K562 (cell line): ENCODE measurements at regions not wholly inside any gene's neighbourhood (a gene's known extent, or its start where the extent isn't known, plus 50 kb on each side); places are given as distances from the start of the nearest gene placed in this dataset.

ENCODE experiments used
- ATAC-seq: fragments of 200-7000 bp; cut with Tn5 transposase; 3 replicates; pipeline ENCODE4 v1.9.1; 2020; ENCODE audit warnings: moderate library complexity
- BruUV-seq: library from RNA; stranded (reverse); fragments of 400-500 nt; replicated peaks from 2 replicates; lab custom pipeline; 2021; lab: Mats Ljungman, UMichigan
- CTCF ChIA-PET: fragments of 300-600 bp; formaldehyde crosslinking; extraction: SDS; loops from one replicate; lab custom pipeline; 2021; ENCODE audit warnings: low intra/inter-chr PET ratio; lab: Yijun Ruan, JAX
- POLR2A ChIA-PET: fragments of 300-600, 350-650 bp; sonication (Branson Sonifier 250); formaldehyde crosslinking; extraction: SDS; loops from one replicate; lab custom pipeline; 2021; ENCODE audit warnings: antibody characterized with exemption, inconsistent platforms; lab: Yijun Ruan, JAX
- DNase-seq, 4 experiments: peaks; one replicate each; pipeline versions ENCODE4 v3.0.0 to v3.0.0-alpha.2; 2011 to 2018; ENCODE audit warnings: low spot score in 3 of 4, mixed read lengths in 3 of 4; ENCODE audit errors: extremely low read depth in 1 of 4
- FAIRE-seq: peaks from 2 replicates; lab custom pipeline; 2011; peaks lifted over from hg19 to GRCh38; lab: Jason Lieb, UNC
- H2AFZ ChIP-seq: 2 replicates; pipeline ENCODE4 v1.6.0; 2011; ENCODE audit warnings: low read depth, low read length, control low read depth, inconsistent platforms
- H3K27ac ChIP-seq: fragments of 200-600 bp; 3 replicates; pipeline ENCODE4 v1.8.0; 2011; ENCODE audit warnings: low read depth, mild to moderate bottlenecking, control low read depth, inconsistent platforms, low read length, moderate library complexity, mixed read lengths; ENCODE audit errors: extremely low read depth
- H3K27me3 ChIP-seq, 2 experiments: fragments of 300-600 bp in 1 of 2; 2 replicates in 1 of 2; 3 replicates in 1 of 2; pipeline versions ENCODE4 v1.6.0 to v1.8.0; 2011; ENCODE audit warnings: inconsistent platforms in 2 of 2, low read length in 2 of 2, mild to moderate bottlenecking in 1 of 2, mixed read lengths in 1 of 2, moderate library complexity in 1 of 2; ENCODE audit not compliant: control insufficient read depth in 2 of 2, insufficient read depth in 2 of 2
- H3K36me3 ChIP-seq: fragments of 300-600 bp; 3 replicates; pipeline ENCODE4 v1.8.0; 2011; ENCODE audit warnings: mild to moderate bottlenecking, low read length, inconsistent platforms; ENCODE audit not compliant: control insufficient read depth, insufficient read depth
- H3K4me1 ChIP-seq, 2 experiments: fragments of 200-600 bp in 1 of 2; replicated peaks in 1 of 2; 2 replicates in 1 of 2; 3 replicates in 1 of 2; pipeline versions ENCODE4 v1.5.1 to v1.8.0; 2011; ENCODE audit warnings: inconsistent platforms in 2 of 2, low read length in 2 of 2, mild to moderate bottlenecking in 1 of 2, mixed read lengths in 1 of 2, moderate library complexity in 1 of 2; ENCODE audit not compliant: control insufficient read depth in 2 of 2, insufficient read depth in 2 of 2
- H3K4me2 ChIP-seq: 2 replicates; pipeline ENCODE4 v1.6.1; 2011; ENCODE audit warnings: low read length, control low read depth, inconsistent platforms, mixed read lengths; ENCODE audit not compliant: insufficient read depth
- H3K4me3 ChIP-seq: fragments of 200-600 bp; sonication (generic), shearing (Covaris generic); 2 replicates; pipeline ENCODE4 v1.5.1; 2016; ENCODE audit warnings: control low read depth, inconsistent platforms
- H3K79me2 ChIP-seq: fragments of 200-600 bp; 3 replicates; pipeline ENCODE4 v1.8.0; 2011; ENCODE audit warnings: low read length, inconsistent platforms; ENCODE audit not compliant: control insufficient read depth, insufficient read depth
- H3K9ac ChIP-seq, 2 experiments: 2 replicates each; pipeline versions ENCODE4 v1.6.0 to v1.6.1; 2011; ENCODE audit warnings: low read depth in 2 of 2, low read length in 2 of 2, control low read depth in 1 of 2, inconsistent platforms in 1 of 2, mild to moderate bottlenecking in 1 of 2, mixed read lengths in 1 of 2; ENCODE audit not compliant: insufficient read depth in 1 of 2
- H3K9me1 ChIP-seq: one replicate; pipeline ENCODE4 v1.6.0; 2011; ENCODE audit warnings: inconsistent platforms, mild to moderate bottlenecking, low read length, moderate library complexity; ENCODE audit not compliant: control insufficient read depth, insufficient read depth
- H3K9me3 ChIP-seq: replicated peaks from 2 replicates; pipeline ENCODE4 v1.5.1; 2011; ENCODE audit warnings: low read depth, low read length, inconsistent platforms; ENCODE audit not compliant: control insufficient read depth, insufficient read depth
- H4K20me1 ChIP-seq: replicated peaks from 2 replicates; pipeline ENCODE4 v1.6.1; 2011; ENCODE audit warnings: low read length, inconsistent platforms, mixed read lengths; ENCODE audit not compliant: control insufficient read depth, insufficient read depth
- ARID2 ChIP-seq: fragments of 450-650 bp; IDR thresholded peaks from 2 replicates; pipeline ENCODE4 v1.6.1; 2017; ENCODE audit warnings: antibody characterized with exemption, mild to moderate bottlenecking
- DEAF1 ChIP-seq: fragments of 450-650 bp; formaldehyde crosslinking; IDR thresholded peaks from 2 replicates; pipeline ENCODE4 v1.4.0; 2020; ENCODE audit warnings: mild to moderate bottlenecking, moderate library complexity
- EP300 ChIP-seq: IDR thresholded peaks from 2 replicates; pipeline ENCODE4 v1.6.1; 2012; ENCODE audit warnings: low read length, improper control_type of control experiment
- ERF ChIP-seq: fragments of 450-650 bp; formaldehyde crosslinking; IDR thresholded peaks from 2 replicates; pipeline ENCODE4 v1.4.0; 2020; ENCODE audit warnings: mild to moderate bottlenecking, mixed read lengths
- GMEB1 ChIP-seq: fragments of 250-450 bp; sonication (Bioruptor Pico); IDR thresholded peaks from 2 replicates; pipeline ENCODE4 v1.4.0; 2020; ENCODE audit warnings: mild to moderate bottlenecking
- JUND ChIP-seq, 2 experiments: IDR thresholded peaks; 2 replicates in 1 of 2; 3 replicates in 1 of 2; pipeline ENCODE4 v1.6.1; 2011; ENCODE audit warnings: borderline replicate concordance in 2 of 2, low read depth in 2 of 2, low read length in 2 of 2, improper control_type of control experiment in 1 of 2, missing biosample characterization in 1 of 2, missing genetic modification characterization in 1 of 2, missing genetic modification reagents in 1 of 2
- POU5F1 ChIP-seq: fragments of 150-350 bp; IDR thresholded peaks from 2 replicates; pipeline ENCODE4 v1.6.1; 2014; ENCODE audit warnings: borderline replicate concordance, low read length, low read depth, mild to moderate bottlenecking; ENCODE audit not compliant: partially characterized antibody
- RAD21 ChIP-seq, 2 experiments: fragments of 250-450 bp in 1 of 2; fragments of 450-650 bp in 1 of 2; sonication (Bioruptor Pico) in 1 of 2; formaldehyde crosslinking in 1 of 2; IDR thresholded peaks in 1 of 2; conservative IDR thresholded peaks in 1 of 2; 2 replicates each; pipeline versions ENCODE4 v1.4.0 to v1.8.0; 2020 to 2022; ENCODE audit warnings: mild to moderate bottlenecking in 2 of 2, moderate library complexity in 1 of 2
- SMC3 ChIP-seq: conservative IDR thresholded peaks from 2 replicates; pipeline ENCODE4 v1.6.1; 2011; ENCODE audit warnings: low read depth, low read length, improper control_type of control experiment; ENCODE audit not compliant: insufficient read depth
- VEZF1 ChIP-seq: fragments of 200-800 bp; sonication (Bioruptor generic); IDR thresholded peaks from 2 replicates; pipeline ENCODE4 v1.6.1; 2017; ENCODE audit warnings: missing genetic modification characterization, missing compliant biosample characterization
- ZNF212 ChIP-seq: fragments of 450-650 bp; formaldehyde crosslinking; IDR thresholded peaks from 2 replicates; pipeline ENCODE4 v1.4.0; 2020; ENCODE audit warnings: mild to moderate bottlenecking
- ZNF408 ChIP-seq: fragments of 250-450 bp; sonication (Bioruptor Pico); IDR thresholded peaks from 2 replicates; pipeline ENCODE4 v1.4.0; 2020; ENCODE audit warnings: low read depth, mild to moderate bottlenecking, moderate library complexity
- ZNF57 ChIP-seq: fragments of 450-650 bp; formaldehyde crosslinking; IDR thresholded peaks from 2 replicates; pipeline ENCODE4 v1.4.0; 2020; ENCODE audit warnings: mild to moderate bottlenecking, moderate library complexity
- WGBS: fragments of 100-300 bp; shearing (Covaris generic); methylation state at CpG from one replicate; pipeline ENCODE4 v1.1.6; 2016; ENCODE audit warnings: low coverage, mixed read lengths; ENCODE audit not compliant: insufficient coverage; ENCODE audit errors: missing lambda C conversion rate; 5-methylcytosine and 5-hydroxymethylcytosine counted together
- in situ Hi-C: fragments of 300-500 bp; cut with MboI; formaldehyde crosslinking; loops from 4 replicates; pipeline ENCODE4 v1.15.0; 2018; ENCODE audit warnings: inconsistent platforms, mixed read lengths
- intact Hi-C: fragments of 100-400 bp; cut with micrococcal nuclease; formaldehyde crosslinking; loops from 2 replicates; pipeline ENCODE4 v1.14.2; 2022

GRCh38 chr6:137798846-137799245, 68.2 kb upstream of the TNFAIP3 start (continued):
- no peak for TF ChIP-seq GMEB1 (CRISPR knock-in tag)
- TF ChIP-seq, all 486 proteins: peak for 4

- Histone ChIP-seq H3K27me3 (no peaks in the 10 kb centered on the region), H3K36me3 (no peaks in the 10 kb centered on the region), H3K79me2 (no peaks in the 10 kb centered on the region), H3K4me3 (no peak overlapping the region), H2AFZ (peak overlapping the region; percentile 6), H4K20me1 (no peaks in the 10 kb centered on the region), H3K4me1 (peaks cover 0 to 6% of the 10 kb centered on the region in 2 experiments; a peak in 4 of 5 replicates), H3K9ac (no peak overlapping the region), H3K4me2 (no peak overlapping the region), H3K9me3 (0 out of 2 replicates have a peak, but pooled peaks cover 2% of the 10 kb centered on the region), H3K27ac (no peak overlapping the region), H3K9me1 (no peaks in the 10 kb centered on the region)
- DNase-seq (peak; percentile 51 to 88 (median 60)), ATAC-seq (peak; percentile 92), FAIRE-seq (peak; percentile 83)
- no TSS peak for BruUV-seq
- intact Hi-C loops: loop anchor here (1.0 kb wide), 5 partner anchors 67 to 175 kb away; partner anchors contain the start of gene TNFAIP3
- ChIA-PET CTCF (interaction anchor here (0.6 to 1.8 kb wide), 7 partner anchors 49 to 145 kb away, joined by 3 to 12 read pairs (median 4); partner anchors contain the start of gene TNFAIP3), POLR2A (interaction anchor here (0.6 to 1.3 kb wide), 9 partner anchors 9 to 175 kb away, joined by 3 to 7 read pairs (median 3); partner anchors contain the start of gene TNFAIP3)
- in situ Hi-C loops: loop anchor here (5.0 to 10.0 kb wide), 3 partner anchors 67 to 145 kb away; partner anchors contain the start of gene TNFAIP3
- 62% methylated on average over 3 of the region's 3 CpGs for WGBS
- TF ChIP-seq RAD21 (CRISPR knock-in tag; conservative IDR thresholded peaks at IDR 0.05 in 1 of 2, IDR thresholded peaks at IDR 0.05 in 1 of 2) (peak; percentile 97 to 98), ZNF408 (CRISPR knock-in tag) (no peak), POU5F1 (no peak), JUND (IDR thresholded peaks at IDR 0.05; ENCODE audit: borderline replicate concordance, low read depth, low read length) (0 out of 2 replicates have a peak, but pooled peaks have one; percentile 44), JUND (tag; IDR thresholded peaks at IDR 0.05; ENCODE audit: borderline replicate concordance, low read depth, low read length) (peak; percentile 32; the same call in 1 of the 3 replicates), SMC3 (peak; percentile 78), EP300 (0 out of 2 replicates have a peak, but pooled peaks have one; percentile 18), DEAF1 (CRISPR knock-in tag) (peak; percentile 95), ERF (CRISPR knock-in tag) (0 out of 2 replicates have a peak, but pooled peaks have one; percentile 16), ZNF212 (peak; percentile 64; the same call in 1 of the 2 replicates), ARID2 (peak; percentile 84), VEZF1 (CRISPR knock-in tag) (peak; percentile 29; the same call in 1 of the 2 replicates), ZNF57 (CRISPR knock-in tag) (0 out of 2 replicates have a peak, but pooled peaks have one; percentile 7)
Observed at GRCh38 chr6:137799950-137800568, 67.0 kb upstream of the TNFAIP3 start.
